NCI-H446 (cell line): ENCODE measurements at regions not wholly inside any gene's neighbourhood (a gene's known extent, or its start where the extent isn't known, plus 50 kb on each side); places are given as distances from the start of the nearest gene placed in this dataset.

Experiments used
- DNase-seq, 2 experiments: peaks; one replicate each; lab custom pipeline; 2025; lab: John Stamatoyannopoulos, UW

DNA sequence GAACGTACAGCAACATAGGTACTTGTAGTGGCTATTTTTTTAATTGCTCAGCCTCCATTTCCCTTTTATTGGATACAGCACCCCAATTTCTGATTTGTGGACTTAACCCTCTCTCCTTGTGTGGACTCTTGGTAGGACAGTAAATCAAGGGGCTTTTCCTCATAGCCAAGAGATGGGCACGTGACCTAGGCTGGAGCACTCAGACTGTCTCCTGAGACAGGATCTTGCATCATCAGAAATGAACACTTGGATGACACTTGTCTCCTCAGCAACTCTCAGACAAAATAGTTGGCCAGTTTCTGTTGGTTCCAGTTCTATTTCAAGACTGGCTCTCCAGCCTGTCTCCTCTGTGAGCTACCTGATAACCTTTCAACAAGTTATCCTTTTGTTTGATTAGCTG, 112.9 kb upstream of the ZNF678 start:
- DNase-seq, result no peak

DNA sequence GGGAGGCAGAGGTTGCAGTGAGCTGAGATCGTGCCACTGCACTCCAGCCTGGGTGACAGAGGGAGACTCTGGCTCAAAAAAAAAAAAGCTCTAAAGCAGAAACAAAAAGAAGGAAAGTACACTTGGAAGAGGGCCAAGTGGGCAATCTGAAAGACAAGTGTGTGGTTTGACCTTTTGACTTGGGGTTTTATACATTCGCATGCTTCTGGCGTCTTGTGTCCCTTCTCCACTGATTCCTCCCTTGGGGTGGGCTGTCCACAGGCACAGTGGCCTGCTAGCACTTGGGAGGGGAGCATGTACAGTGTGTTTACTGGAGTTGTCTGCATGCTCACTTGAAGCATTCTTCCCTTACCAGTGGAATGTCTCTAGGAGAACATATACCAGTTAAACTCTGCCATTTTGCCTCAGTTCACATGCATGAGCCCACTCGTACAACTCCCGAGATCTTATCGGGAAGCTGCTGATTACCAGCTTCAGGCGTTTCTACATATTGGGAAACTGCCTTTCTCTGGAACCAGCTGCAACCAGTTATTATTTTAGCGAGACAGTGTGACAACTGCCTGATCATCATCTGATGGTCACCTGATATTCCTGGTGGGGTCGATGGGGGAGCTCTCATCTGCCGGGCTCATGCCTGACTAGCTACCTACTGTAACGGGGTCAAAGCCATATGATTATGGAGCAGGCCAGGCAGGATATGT, 113.5 kb upstream of the ZNF678 start:
- DNase-seq, result no peak

GRCh38 chr1:227449051-227449450, 114.3 kb upstream of the ZNF678 start:
- no peak for DNase-seq

DNA sequence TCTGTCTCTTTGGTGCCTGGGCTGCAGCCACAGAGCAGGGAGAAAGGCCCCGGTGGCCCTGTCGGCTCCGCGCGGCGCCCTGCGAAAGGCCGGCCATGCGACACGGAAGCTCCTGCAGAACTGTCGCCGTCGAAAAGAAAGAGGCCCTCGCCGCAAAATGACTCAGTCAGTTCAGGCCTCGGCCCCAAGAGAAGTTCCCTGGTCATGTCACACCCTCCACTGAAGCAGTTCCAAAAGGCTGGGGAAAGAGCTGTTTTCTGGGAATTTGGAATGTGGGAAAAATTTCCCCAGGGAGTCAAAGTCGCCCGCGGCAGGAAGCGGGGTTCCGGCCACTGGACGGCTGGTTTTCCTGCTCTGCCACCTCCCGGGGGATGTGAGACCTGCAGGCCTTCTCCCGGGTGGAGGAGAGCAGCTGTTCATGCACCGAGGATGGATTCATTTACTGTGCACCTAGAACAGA, 115.8 kb upstream of the ZNF678 start:
- DNase-seq, result peak in 1 of 2 experiments; percentile 6

GRCh38 chr1:227445746-227446145, 117.6 kb upstream of the ZNF678 start:
- no peak for DNase-seq

GRCh38 chr1:227445092-227445674, 118.2 kb upstream of the ZNF678 start:
- DNase-seq, result no peak

- DNase-seq, result no peak
These were observed 121.9 kb upstream of the CDC42BPA start for GRCh38 chr1:227440182-227440581.

DNA sequence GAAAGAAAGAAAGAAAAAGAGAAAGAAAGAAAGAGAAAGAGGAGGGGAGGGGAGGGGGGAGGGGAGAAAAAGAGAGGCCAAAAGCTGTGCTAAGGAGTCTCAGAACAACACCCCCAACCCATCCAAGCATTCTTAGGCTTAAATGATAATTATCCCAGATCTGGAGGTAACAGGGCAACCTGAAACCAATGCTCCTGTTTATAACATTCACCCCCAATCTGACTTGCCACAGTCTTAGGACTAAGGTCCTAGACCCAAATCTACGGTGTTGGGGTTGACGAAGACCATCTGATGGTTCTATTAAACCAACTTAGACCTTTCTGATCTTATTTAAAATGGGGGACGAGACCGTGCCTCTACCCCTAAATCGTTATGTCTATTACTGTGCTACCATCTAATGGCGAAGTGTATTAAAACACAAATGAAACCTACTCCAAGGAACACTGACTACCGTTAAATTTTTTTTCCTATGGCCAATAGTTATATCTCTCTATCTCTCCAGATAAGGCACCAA, 119.3 kb upstream of the CDC42BPA start:
- peak; percentile 54 to 71 for DNase-seq

DNA sequence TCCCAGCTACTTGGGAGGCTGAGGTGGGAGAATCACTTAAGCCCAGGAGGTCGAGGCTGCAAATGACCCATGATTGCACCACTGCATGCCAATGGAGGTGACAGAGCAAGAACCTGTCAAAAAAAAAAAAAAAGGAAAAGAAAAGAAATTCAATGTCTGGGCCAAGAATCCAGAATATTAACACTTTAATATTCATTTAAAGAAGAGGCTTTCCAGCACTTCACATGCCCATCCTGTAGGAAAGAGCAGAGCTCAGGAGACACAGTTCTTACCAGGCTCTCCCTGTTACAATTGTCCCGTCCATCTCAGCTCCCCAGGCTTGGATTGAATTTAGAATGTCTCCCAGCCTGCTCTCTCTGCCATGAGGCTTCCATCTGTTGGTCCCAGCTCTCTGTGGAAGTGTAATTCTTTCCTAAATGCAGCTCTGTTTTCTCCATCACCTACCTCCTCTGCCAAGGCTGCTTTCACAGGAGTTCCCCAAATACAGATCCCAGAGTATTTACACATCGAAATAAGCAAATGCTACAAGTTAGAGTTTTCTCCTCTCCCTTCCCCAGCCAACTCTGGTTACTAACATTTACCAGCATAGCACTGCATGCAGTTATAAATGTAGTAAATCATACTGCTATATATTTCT, 116.6 kb upstream of the CDC42BPA start:
- DNase-seq, result no peak

GRCh38 chr1:227433663-227434341, 115.5 kb upstream of the CDC42BPA start:
- DNase-seq, result no peak

DNA sequence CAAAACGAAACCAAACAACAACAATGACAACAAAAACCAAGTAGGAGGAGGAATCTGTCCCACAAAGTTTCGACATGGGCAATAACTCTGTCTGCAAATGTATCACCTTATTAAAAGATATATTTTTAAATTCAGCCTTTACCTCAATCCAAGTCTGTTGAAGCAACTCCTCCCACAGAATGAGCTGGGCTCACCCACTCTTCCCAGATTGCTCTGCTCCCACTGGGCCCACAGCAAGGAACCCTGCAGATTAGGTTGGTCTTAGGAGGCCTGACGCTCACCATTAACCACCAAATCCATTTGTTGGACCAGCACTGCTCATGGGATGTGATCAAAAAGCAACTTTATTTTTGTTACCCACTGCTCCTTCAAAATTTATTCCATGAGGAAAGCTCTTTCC, 114.7 kb upstream of the CDC42BPA start:
- DNase-seq, result no peak

DNA sequence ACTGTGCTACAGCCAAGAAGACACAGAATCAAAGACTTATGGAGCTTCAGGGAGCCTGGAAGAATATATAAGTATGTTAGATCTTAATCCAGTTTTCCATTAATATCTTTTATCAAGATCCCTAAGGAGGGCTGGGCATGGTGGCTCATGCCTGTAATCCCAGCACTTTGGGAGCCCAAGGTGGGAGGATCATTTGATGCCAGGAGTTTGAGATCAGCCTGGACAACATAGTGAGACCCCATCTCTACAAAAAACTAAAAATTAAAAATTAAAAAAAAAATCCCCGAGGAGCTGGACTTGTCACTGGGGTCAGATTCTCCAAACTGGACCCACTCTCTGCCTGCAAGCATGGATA, 113.9 kb upstream of the CDC42BPA start:
- no peak for DNase-seq

DNA sequence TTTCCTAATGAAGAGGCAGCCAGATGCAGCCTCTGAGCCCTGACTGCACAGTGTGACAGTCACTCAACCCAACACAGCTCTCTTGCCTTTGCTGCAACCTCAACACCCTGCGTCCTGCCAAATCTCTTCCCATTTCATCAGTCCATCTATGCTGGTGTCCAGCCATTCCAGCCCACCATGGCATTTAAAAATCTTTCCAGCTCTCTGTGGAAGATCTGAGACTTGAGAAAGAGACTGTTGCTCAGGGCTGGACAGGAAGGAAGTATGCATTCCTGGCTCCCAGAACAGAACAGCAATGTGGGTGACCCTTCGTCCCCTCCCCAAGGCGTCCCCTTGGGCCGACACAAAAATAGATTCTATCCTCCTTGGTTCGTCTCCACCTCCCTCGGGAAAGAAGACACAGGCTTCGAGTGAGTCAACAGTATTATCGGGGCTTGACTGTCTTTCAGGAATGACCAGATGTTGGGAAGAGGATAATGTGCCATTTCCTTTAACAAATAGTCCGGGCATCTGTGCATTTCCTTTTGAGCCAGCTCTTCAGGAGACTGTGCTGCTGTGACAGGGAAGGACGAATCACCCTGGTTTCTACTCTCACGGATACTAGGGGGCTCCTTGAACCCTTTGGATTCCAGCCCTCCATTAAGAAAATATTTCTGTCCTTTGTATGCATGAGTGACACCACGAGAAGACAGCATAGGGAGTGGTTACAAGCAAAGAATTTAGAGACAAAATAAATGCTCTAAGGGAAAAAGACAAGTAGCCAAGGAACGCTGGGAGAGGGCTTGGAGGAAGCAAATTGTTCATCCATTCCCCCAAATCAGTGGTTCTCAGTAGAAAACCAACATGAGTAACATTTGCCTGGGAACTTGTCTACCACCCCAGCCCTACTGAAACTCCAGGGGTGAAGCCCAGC, 111.4 kb upstream of the CDC42BPA start:
- DNase-seq, result peak in 1 of 2 experiments; percentile 28

DNA sequence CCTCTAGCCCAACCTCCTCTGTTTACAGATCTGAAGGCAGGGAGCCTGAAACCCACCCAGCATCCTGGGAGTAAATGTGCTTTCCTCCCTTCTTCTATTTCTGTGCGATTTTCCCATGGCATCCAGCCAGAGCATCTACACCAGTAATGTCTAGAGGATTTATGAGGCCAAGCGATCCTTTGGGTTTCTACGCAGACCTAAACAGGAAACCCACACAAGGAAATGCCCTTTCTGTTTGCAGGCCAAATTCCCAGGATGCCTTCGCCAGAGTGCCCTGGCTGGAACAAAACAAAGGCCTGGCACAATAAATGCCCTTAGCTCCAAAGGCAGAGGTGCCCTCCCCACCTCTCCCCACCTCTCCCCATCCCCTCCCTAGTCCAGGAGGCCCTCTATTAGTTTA, 110.5 kb upstream of the CDC42BPA start:
- no peak for DNase-seq

DNA sequence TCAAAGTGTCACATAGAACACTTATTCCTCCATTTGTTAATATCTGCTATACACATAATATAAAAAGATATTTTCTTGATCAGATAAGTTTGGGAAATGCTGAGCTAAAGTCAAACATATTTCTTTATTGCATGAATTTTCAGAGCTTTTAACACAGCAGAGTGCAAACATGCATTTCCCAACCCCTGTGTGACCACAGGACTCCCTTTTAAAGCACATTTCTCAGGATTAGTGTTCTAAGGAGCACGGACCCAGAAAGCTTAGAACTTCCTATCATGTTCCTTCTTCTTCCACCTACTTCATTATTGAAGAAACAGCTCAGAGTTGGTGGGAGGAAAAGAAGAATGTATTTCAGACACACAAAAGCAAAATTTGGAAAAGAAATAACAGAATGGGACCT, 109.1 kb upstream of the CDC42BPA start:
- DNase-seq, result no peak

- no peak for DNase-seq
These were observed 106.7 kb upstream of the CDC42BPA start for GRCh38 chr1:227424953-227425352.

- DNase-seq, result no peak
These were observed 105.9 kb upstream of the CDC42BPA start for GRCh38 chr1:227424159-227424680.

DNA sequence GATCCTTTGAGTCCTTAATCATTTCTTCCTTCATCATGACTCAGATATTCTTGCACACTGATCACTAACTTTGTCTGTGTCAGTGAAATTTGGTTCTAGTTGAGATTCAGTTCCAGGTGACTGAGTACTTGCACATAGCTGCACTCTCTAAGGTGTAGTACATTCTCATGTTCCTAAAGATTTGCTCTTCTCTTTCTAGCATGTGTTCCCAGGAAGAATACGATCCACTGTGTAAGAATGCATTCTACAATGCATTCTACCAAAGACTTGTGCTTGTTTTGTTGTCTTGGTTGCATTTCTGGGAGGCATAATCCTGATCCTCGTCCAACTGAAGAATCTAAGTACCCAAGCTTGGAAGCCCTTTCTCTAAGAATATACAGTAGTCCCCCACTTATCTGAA, 104.3 kb upstream of the CDC42BPA start:
- DNase-seq, result no peak

GRCh38 chr1:227420147-227420546, 101.9 kb upstream of the CDC42BPA start:
- DNase-seq, result no peak

DNA sequence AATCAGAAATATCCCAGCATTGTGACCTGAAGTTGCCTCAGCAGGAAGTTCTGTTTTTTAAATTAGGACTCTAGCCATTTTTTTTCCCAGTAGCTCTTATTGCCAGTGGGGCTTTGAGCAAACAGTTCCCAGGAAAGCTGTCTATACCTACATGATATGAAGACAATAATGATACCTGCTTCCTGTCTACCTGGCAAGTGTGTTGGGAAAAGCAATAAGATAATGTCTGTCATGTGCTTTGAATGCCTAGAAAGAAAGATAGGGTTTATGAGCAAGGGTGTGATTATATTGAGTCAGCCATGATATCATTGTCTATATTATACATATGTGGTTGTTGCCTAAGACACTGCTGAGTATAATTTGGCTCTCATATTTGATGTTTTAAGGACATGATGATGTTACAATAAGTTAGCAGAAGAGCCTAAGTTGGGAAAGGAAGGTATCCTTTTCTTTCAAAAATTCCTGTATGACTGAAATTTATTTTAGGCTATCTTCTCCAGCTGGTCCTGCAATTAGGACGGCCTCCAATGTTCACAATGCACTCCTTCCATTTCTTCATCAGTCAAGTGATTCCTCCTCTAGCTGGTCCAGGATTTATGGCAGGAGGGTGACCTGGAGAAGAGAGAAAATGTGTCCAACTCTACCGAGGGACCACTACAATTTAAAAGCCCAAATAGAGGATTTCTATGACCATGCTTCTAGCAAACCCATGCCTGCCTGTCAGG, 99.6 kb upstream of the CDC42BPA start:
- DNase-seq, result no peak
